Mesendoderm (in vitro differentiated cells): ENCODE measurements at regions not wholly inside any gene's neighbourhood (a gene's known extent, or its start where the extent isn't known, plus 50 kb on each side); places are given as distances from the start of the nearest gene placed in this dataset.

Source experiments
- DNase-seq: peaks from one replicate; pipeline ENCODE4 v3.0.0; 2013
- H2AK5ac ChIP-seq: 2 replicates; pipeline ENCODE4 v1.6.1; 2013; ENCODE audit warnings: low read length, inconsistent platforms
- H2BK120ac ChIP-seq: 2 replicates; pipeline ENCODE4 v1.6.1; 2013; ENCODE audit warnings: low read depth, mild to moderate bottlenecking, low read length, moderate library complexity, mixed read lengths
- H2BK15ac ChIP-seq: replicated peaks from 2 replicates; pipeline ENCODE4 v1.6.1; 2013; ENCODE audit warnings: low read depth, mild to moderate bottlenecking, moderate library complexity
- H2BK5ac ChIP-seq: 2 replicates; pipeline ENCODE4 v1.6.1; 2013; ENCODE audit warnings: low read length, inconsistent platforms
- H3K18ac ChIP-seq: 2 replicates; pipeline ENCODE4 v1.6.1; 2013; ENCODE audit warnings: mild to moderate bottlenecking, low read length, mixed read lengths
- H3K23ac ChIP-seq: one replicate; pipeline ENCODE4 v1.6.1; 2013; ENCODE audit warnings: low read length
- H3K27ac ChIP-seq: 2 replicates; pipeline ENCODE4 v1.5.1; 2013; ENCODE audit warnings: low read depth, mild to moderate bottlenecking, inconsistent platforms, low read length, moderate library complexity
- H3K27me3 ChIP-seq: 2 replicates; pipeline ENCODE4 v1.6.1; 2013; ENCODE audit warnings: low read length, control low read depth, mild to moderate bottlenecking, inconsistent platforms; ENCODE audit not compliant: insufficient read depth, poor library complexity
- H3K36me3 ChIP-seq: 2 replicates; pipeline ENCODE4 v1.6.1; 2013; ENCODE audit warnings: low read length, inconsistent platforms; ENCODE audit not compliant: control insufficient read depth, insufficient read depth
- H3K4ac ChIP-seq: one replicate; pipeline ENCODE4 v1.6.1; 2013; ENCODE audit warnings: low read depth, mild to moderate bottlenecking, low read length, moderate library complexity
- H3K4me1 ChIP-seq: 2 replicates; pipeline ENCODE4 v1.6.1; 2013; ENCODE audit warnings: low read depth, low read length, inconsistent platforms; ENCODE audit not compliant: control insufficient read depth
- H3K4me2 ChIP-seq: 2 replicates; pipeline ENCODE4 v1.6.1; 2013; ENCODE audit warnings: low read length
- H3K4me3 ChIP-seq: 2 replicates; pipeline ENCODE4 v1.5.1; 2013; ENCODE audit warnings: mild to moderate bottlenecking, low read length
- H3K56ac ChIP-seq: one replicate; pipeline ENCODE4 v1.6.1; 2013; ENCODE audit warnings: low read length
- H3K79me1 ChIP-seq: 2 replicates; pipeline ENCODE4 v1.6.1; 2013; ENCODE audit warnings: low read length, inconsistent platforms
- H3K79me2 ChIP-seq: 2 replicates; pipeline ENCODE4 v1.6.1; 2013; ENCODE audit warnings: mild to moderate bottlenecking, low read length; ENCODE audit not compliant: control insufficient read depth, insufficient read depth
- H3K9ac ChIP-seq: 2 replicates; pipeline ENCODE4 v1.6.1; 2013; ENCODE audit warnings: low read length, inconsistent platforms
- H4K5ac ChIP-seq: one replicate; pipeline ENCODE4 v1.6.1; 2013; ENCODE audit warnings: low read length
- H4K8ac ChIP-seq: one replicate; pipeline ENCODE4 v1.6.1; 2013; ENCODE audit warnings: low read depth, mild to moderate bottlenecking, control low read depth, low read length, moderate library complexity
- WGBS: extraction: QIAGEN DNeasy Blood & Tissue Kit; methylation state at CpG from one replicate; pipeline ENCODE4 v1.1.7; 2013; ENCODE audit warnings: low lambda C conversion rate, missing lambda C conversion rate; ENCODE audit not compliant: insufficient coverage; ENCODE audit errors: extremely low coverage; 5-methylcytosine and 5-hydroxymethylcytosine counted together

DNA sequence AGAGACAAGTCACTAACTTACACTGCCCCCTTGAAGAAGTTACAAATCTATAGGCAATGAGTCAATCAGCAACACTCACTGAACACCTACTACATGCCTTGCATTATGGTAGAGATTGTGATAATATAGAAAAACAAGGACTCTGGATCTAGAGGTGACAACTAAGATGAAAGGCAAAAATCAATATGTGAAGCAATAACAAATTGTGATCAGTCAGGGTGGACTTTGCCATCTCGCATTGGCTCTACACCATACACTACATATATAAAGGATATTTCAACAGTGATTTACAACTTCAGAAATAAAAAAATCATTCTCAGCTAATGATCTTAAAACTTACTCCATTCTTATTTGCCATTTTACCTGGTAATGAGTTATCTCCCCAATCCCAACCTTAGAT, 210.7 kb upstream of the CD96 start:
- no peak overlapping the region for H3K9ac ChIP-seq
- no peak for DNase-seq
- no peak overlapping the region for H3K18ac ChIP-seq
- no peak overlapping the region for H3K4ac ChIP-seq
- H3K56ac ChIP-seq, result no peak overlapping the region
- no peak overlapping the region for H3K23ac ChIP-seq
- H3K27me3 ChIP-seq, result no peaks in the 10 kb centered on the region
- H3K79me1 ChIP-seq, result no peaks in the 10 kb centered on the region
- no peak overlapping the region for H3K27ac ChIP-seq
- no peaks in the 10 kb centered on the region for H3K36me3 ChIP-seq
- no peak overlapping the region for H2BK15ac ChIP-seq
- no peak overlapping the region for H2AK5ac ChIP-seq
- H4K5ac ChIP-seq, result no peak overlapping the region
- no peak overlapping the region for H3K4me2 ChIP-seq
- H2BK120ac ChIP-seq, result no peak overlapping the region
- no CpG with 5 or more reads among the region's 1 CpG for WGBS
- no peak overlapping the region for H3K4me3 ChIP-seq
- no peak overlapping the region for H2BK5ac ChIP-seq
- H3K79me2 ChIP-seq, result no peaks in the 10 kb centered on the region
- no peaks in the 10 kb centered on the region for H3K4me1 ChIP-seq
- no peak overlapping the region for H4K8ac ChIP-seq

DNA sequence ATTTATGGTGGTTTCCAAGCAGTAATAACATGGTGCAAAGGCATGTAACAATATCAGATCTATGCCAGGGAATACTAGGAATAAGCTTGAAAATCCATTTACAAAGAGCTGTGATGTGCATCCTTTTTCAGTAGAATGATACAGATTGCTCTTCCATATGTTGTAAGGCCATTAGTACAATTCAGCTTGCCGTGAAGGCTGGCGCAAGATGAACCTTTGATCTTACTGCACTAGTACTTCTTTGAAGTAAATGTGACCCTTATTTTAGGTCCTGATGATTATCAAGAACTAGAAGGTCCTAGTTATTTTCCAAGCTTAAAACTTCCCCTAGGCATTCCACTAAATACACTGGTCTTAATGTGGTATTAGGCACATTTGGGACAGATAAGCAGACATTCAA, 210.1 kb upstream of the CD96 start:
- no peak overlapping the region for H3K23ac ChIP-seq
- no peak overlapping the region for H3K4me3 ChIP-seq
- no peak overlapping the region for H3K9ac ChIP-seq
- H3K4me2 ChIP-seq, result no peak overlapping the region
- no peaks in the 10 kb centered on the region for H3K27me3 ChIP-seq
- H2BK15ac ChIP-seq, result no peak overlapping the region
- H4K5ac ChIP-seq, result no peak overlapping the region
- no peak overlapping the region for H3K18ac ChIP-seq
- no peaks in the 10 kb centered on the region for H3K4me1 ChIP-seq
- H2BK5ac ChIP-seq, result no peak overlapping the region
- no peak overlapping the region for H3K27ac ChIP-seq
- no peaks in the 10 kb centered on the region for H3K36me3 ChIP-seq
- H2AK5ac ChIP-seq, result no peak overlapping the region
- H4K8ac ChIP-seq, result no peak overlapping the region
- no peak overlapping the region for H3K56ac ChIP-seq
- no CpG with 5 or more reads among the region's 2 CpGs for WGBS
- H3K4ac ChIP-seq, result no peak overlapping the region
- H3K79me2 ChIP-seq, result no peaks in the 10 kb centered on the region
- H2BK120ac ChIP-seq, result no peak overlapping the region
- no peak for DNase-seq
- no peaks in the 10 kb centered on the region for H3K79me1 ChIP-seq

DNA sequence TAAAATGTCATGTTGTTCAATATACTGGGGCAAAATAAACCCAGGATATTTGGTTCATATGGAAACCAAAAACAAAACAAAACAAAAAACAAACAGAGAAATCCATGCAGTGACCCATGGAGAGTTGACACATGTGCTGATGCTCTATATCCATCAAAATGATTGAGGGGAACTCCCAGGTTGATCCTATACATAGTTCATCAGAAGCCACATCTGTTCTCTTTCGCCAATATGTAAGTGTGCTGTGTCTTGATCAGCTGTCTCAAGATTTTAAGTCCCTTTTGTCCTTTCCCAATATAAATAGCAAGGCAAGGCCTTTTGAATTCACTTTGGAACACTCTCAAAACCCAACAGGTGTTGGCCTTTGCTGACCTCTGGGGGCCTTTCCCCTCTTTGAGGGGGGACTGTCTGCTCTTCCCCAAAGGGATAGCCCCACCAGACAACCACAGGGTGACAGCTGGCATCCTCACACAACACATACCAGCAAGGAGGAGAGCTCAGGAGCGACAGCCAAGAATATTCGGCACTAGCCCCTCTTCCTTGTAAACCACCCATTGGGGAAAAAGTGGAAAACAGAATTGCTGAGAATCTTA, 209.4 kb upstream of the CD96 start:
- WGBS, result no CpG with 5 or more reads among the region's 3 CpGs
- no peak overlapping the region for H2BK120ac ChIP-seq
- H3K79me2 ChIP-seq, result no peaks in the 10 kb centered on the region
- H3K4me2 ChIP-seq, result no peak overlapping the region
- no peak overlapping the region for H4K8ac ChIP-seq
- H3K4me3 ChIP-seq, result no peak overlapping the region
- no peak overlapping the region for H3K27ac ChIP-seq
- no peak overlapping the region for H3K9ac ChIP-seq
- no peaks in the 10 kb centered on the region for H3K4me1 ChIP-seq
- no peak overlapping the region for H4K5ac ChIP-seq
- H3K36me3 ChIP-seq, result no peaks in the 10 kb centered on the region
- no peak overlapping the region for H3K18ac ChIP-seq
- H3K4ac ChIP-seq, result no peak overlapping the region
- H3K56ac ChIP-seq, result no peak overlapping the region
- H2AK5ac ChIP-seq, result no peak overlapping the region
- no peak overlapping the region for H3K23ac ChIP-seq
- H3K79me1 ChIP-seq, result no peaks in the 10 kb centered on the region
- no peak overlapping the region for H2BK15ac ChIP-seq
- H2BK5ac ChIP-seq, result no peak overlapping the region
- H3K27me3 ChIP-seq, result no peaks in the 10 kb centered on the region
- no peak for DNase-seq

DNA sequence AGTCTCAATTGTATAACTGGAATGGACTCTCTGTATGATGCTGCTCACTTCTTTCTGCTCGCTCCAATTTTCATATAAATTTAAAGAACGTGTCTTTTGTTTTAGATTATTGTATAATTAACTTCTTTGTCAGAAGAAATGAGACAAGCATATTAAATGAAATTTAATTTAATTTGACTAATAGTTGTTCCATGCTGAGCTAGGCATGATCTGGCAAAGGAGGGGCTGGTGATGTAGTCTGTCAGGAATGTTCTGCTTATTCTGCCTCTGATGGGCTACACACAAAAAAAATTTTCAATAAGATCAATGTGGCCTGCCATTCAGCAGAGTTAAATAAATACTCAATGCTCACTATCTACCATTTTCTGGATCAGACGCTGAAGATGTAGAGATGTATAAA, 208.4 kb upstream of the CD96 start:
- Histone ChIP-seq H4K8ac (no peak overlapping the region), H3K36me3 (no peaks in the 10 kb centered on the region), H3K4me3 (no peak overlapping the region), H2BK15ac (no peak overlapping the region), H3K56ac (no peak overlapping the region), H2BK5ac (no peak overlapping the region), H3K23ac (no peak overlapping the region), H2AK5ac (no peak overlapping the region), H3K27me3 (no peaks in the 10 kb centered on the region), H4K5ac (no peak overlapping the region), H3K27ac (no peak overlapping the region), H3K4me2 (no peak overlapping the region), H3K4me1 (no peaks in the 10 kb centered on the region), H3K4ac (no peak overlapping the region), H2BK120ac (no peak overlapping the region), H3K79me1 (no peaks in the 10 kb centered on the region), H3K9ac (no peak overlapping the region), H3K79me2 (no peaks in the 10 kb centered on the region), H3K18ac (no peak overlapping the region)
- no CpG with 5 or more reads among the region's 3 CpGs for WGBS
- peak; percentile 34 for DNase-seq

DNA sequence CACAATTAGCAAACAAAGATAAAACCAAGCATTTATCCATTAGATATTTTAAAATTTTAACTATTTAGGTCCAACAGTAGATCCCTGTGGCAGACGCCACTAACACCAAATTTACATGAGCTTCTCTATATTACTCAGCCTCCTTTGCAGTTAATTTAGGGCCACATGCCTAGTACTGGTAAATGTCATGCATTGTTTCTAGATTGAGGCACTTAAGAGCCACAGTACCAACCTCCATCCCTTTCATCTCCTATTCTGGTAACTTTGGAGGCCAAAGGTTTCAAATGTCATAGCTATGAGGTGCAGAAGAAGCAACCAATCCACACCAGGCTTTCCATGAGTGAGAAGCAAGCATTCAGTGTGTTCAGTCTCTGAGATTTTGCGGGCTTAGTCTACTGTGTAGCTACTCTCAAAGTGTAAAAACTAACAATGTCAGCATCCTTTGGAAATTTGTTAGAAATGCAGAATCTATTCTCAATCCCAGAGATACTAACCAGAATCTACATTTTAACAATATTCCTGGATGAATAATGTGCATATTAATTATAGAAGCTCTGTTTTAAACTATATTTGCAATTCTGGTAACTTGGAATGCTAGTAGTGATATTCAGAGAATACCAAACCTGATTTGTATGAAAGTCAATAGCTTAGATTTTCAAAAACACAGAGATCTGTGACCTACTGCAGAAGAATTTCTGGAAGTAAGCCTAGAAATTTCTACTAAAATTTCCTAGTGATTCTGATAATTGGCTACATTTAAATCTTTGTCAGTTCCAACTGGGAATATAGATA, 206.3 kb upstream of the CD96 start:
- H3K27ac ChIP-seq, result no peak overlapping the region
- no peak overlapping the region for H3K56ac ChIP-seq
- no CpG with 5 or more reads among the region's 2 CpGs for WGBS
- H3K4me3 ChIP-seq, result no peak overlapping the region
- no peaks in the 10 kb centered on the region for H3K4me1 ChIP-seq
- H2AK5ac ChIP-seq, result no peak overlapping the region
- no peak overlapping the region for H2BK15ac ChIP-seq
- H3K79me2 ChIP-seq, result no peaks in the 10 kb centered on the region
- no peak overlapping the region for H3K23ac ChIP-seq
- no peak overlapping the region for H3K4ac ChIP-seq
- no peaks in the 10 kb centered on the region for H3K27me3 ChIP-seq
- no peak overlapping the region for H3K18ac ChIP-seq
- no peak overlapping the region for H4K8ac ChIP-seq
- H3K4me2 ChIP-seq, result no peak overlapping the region
- H2BK120ac ChIP-seq, result no peak overlapping the region
- H3K9ac ChIP-seq, result no peak overlapping the region
- no peak overlapping the region for H2BK5ac ChIP-seq
- no peaks in the 10 kb centered on the region for H3K36me3 ChIP-seq
- H3K79me1 ChIP-seq, result no peaks in the 10 kb centered on the region
- DNase-seq, result no peak
- H4K5ac ChIP-seq, result no peak overlapping the region

DNA sequence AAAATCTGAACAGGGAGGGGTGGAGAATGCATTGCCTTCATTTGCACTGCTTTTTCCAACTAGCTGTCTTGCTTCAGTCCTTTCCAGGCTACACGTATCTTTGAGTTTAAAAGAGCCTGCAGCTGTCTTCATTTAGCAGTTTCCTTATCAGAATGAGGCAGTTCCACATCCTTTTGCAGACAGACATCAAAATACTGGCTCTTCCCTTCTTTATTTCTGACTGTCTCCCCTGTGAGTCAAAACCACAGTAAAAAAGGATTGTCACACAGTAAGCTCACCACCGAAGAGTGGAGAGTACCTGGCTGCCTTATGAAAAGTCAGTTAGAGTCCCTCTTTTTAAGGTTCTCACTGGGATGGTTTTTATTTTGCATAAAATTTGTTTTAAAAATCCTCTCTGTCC, 205.5 kb upstream of the CD96 start:
- no peak overlapping the region for H2BK120ac ChIP-seq
- no peaks in the 10 kb centered on the region for H3K4me1 ChIP-seq
- no peak overlapping the region for H3K4me2 ChIP-seq
- no peak overlapping the region for H3K9ac ChIP-seq
- H3K4ac ChIP-seq, result no peak overlapping the region
- no peaks in the 10 kb centered on the region for H3K36me3 ChIP-seq
- no peaks in the 10 kb centered on the region for H3K27me3 ChIP-seq
- DNase-seq, result no peak
- H4K5ac ChIP-seq, result no peak overlapping the region
- no peak overlapping the region for H3K23ac ChIP-seq
- no peak overlapping the region for H2AK5ac ChIP-seq
- no peak overlapping the region for H3K27ac ChIP-seq
- H3K56ac ChIP-seq, result no peak overlapping the region
- H3K79me1 ChIP-seq, result no peaks in the 10 kb centered on the region
- H3K79me2 ChIP-seq, result no peaks in the 10 kb centered on the region
- no peak overlapping the region for H4K8ac ChIP-seq
- no peak overlapping the region for H2BK15ac ChIP-seq
- H2BK5ac ChIP-seq, result no peak overlapping the region
- WGBS, result no CpG with 5 or more reads among the region's 2 CpGs
- no peak overlapping the region for H3K4me3 ChIP-seq
- peak overlapping the region; percentile 18 for H3K18ac ChIP-seq
